HFFc6 (cell line): ENCODE measurements at regions not wholly inside any gene's neighbourhood (a gene's known extent, or its start where the extent isn't known, plus 50 kb on each side); places are given as distances from the start of the nearest gene placed in this dataset.

Source experiments
- DNase-seq: peaks from one replicate; pipeline ENCODE4 v3.0.0-alpha.2; 2018
- H3K27ac Mint-ChIP-seq: 2 replicates; pipeline ENCODE4 v1.8.0; 2020; ENCODE audit warnings: mild to moderate bottlenecking, mixed read lengths
- H3K27me3 Mint-ChIP-seq: 2 replicates; pipeline ENCODE4 v1.8.0; 2021; ENCODE audit warnings: mild to moderate bottlenecking, moderate library complexity, mixed read lengths; ENCODE audit not compliant: insufficient read depth
- H3K36me3 Mint-ChIP-seq: 2 replicates; pipeline ENCODE4 v1.8.0; 2021; ENCODE audit warnings: low read depth, mixed read lengths
- H3K4me1 Mint-ChIP-seq: 2 replicates; pipeline ENCODE4 v1.8.0; 2020; ENCODE audit warnings: low read depth, mixed read lengths
- H3K4me3 Mint-ChIP-seq: 2 replicates; pipeline ENCODE4 v1.8.0; 2020; ENCODE audit warnings: mild to moderate bottlenecking, moderate library complexity, mixed read lengths
- H3K9me3 Mint-ChIP-seq: 2 replicates; pipeline ENCODE4 v1.8.0; 2020; ENCODE audit warnings: mild to moderate bottlenecking, mixed read lengths
- TF ChIP-seq, protein P1 (sequence below): fragments of 200-600 bp; sonication (generic); IDR thresholded peaks from 2 replicates; pipeline ENCODE4 v1.5.0; 2021; ENCODE audit warnings: antibody characterized with exemption, mild to moderate bottlenecking

GRCh38 chr2:145674705-145675104 is 1154.8 kb upstream of the ZEB2 start:
- H3K27me3 Mint-ChIP-seq = no peaks in the 10 kb centered on the region
- DNase-seq = no peak

DNA sequence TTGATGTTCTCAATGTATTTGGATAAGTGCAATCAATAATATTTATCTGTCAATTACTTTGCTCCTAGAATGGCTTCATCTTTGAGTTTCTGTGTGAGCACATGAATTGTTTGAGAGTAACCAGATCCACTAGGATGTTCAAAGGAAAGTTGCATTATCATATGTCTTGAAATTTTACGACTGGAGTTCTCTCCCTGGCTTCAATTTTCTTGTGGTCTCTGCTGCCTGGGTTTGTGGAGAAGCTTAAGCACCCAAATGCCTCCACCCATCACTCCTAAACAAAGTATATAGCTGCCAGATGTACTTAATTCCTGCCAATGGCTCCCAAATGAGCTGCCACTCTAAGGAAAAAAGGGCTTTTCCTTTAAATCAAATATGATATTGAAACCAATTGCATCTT is 1149.4 kb upstream of the ZEB2 start:
- Mint-ChIP-seq H3K27me3 (no peaks in the 10 kb centered on the region), H3K4me3 (no peak overlapping the region), H3K4me1 (no peaks in the 10 kb centered on the region), H3K36me3 (no peaks in the 10 kb centered on the region), H3K27ac (no peak overlapping the region), H3K9me3 (no peaks in the 10 kb centered on the region)
- TF ChIP-seq, protein P1, sequence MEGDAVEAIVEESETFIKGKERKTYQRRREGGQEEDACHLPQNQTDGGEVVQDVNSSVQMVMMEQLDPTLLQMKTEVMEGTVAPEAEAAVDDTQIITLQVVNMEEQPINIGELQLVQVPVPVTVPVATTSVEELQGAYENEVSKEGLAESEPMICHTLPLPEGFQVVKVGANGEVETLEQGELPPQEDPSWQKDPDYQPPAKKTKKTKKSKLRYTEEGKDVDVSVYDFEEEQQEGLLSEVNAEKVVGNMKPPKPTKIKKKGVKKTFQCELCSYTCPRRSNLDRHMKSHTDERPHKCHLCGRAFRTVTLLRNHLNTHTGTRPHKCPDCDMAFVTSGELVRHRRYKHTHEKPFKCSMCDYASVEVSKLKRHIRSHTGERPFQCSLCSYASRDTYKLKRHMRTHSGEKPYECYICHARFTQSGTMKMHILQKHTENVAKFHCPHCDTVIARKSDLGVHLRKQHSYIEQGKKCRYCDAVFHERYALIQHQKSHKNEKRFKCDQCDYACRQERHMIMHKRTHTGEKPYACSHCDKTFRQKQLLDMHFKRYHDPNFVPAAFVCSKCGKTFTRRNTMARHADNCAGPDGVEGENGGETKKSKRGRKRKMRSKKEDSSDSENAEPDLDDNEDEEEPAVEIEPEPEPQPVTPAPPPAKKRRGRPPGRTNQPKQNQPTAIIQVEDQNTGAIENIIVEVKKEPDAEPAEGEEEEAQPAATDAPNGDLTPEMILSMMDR = no peak
- no peak for DNase-seq

More at GRCh38 chr2:145674705-145675104, 1154.8 kb upstream of the ZEB2 start:
- no peak overlapping the region for H3K4me3 Mint-ChIP-seq
- H3K4me1 Mint-ChIP-seq = no peaks in the 10 kb centered on the region
- TF ChIP-seq, protein P1 = no peak
- H3K27ac Mint-ChIP-seq = no peak overlapping the region
- H3K36me3 Mint-ChIP-seq = no peaks in the 10 kb centered on the region
- H3K9me3 Mint-ChIP-seq = no peaks in the 10 kb centered on the region

DNA sequence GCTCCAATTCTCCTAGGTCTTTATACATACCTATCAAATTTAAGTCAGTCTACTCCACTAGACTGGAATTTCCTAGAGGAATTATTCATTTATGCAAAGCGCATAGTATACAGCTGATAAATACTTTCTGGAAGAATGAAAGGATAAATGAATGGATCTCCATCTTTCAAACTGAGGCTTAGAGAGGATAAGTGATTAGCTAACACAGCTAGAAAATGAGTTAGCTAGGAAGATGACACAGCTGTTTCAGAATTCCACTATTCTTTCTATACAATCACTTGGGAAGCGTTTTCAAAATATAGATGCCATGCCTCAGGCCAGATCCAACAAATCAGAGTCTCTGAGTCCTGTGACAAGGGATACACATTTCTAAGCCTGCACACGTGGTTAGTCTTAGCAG is 1146.6 kb upstream of the ZEB2 start:
- no peaks in the 10 kb centered on the region for H3K36me3 Mint-ChIP-seq
- no peak overlapping the region for H3K27ac Mint-ChIP-seq
- no peak overlapping the region for H3K4me3 Mint-ChIP-seq
- H3K9me3 Mint-ChIP-seq = no peaks in the 10 kb centered on the region
- H3K4me1 Mint-ChIP-seq = no peaks in the 10 kb centered on the region
- no peaks in the 10 kb centered on the region for H3K27me3 Mint-ChIP-seq
- TF ChIP-seq, protein P1 = no peak
- DNase-seq = no peak

- H3K27ac Mint-ChIP-seq = no peak overlapping the region
- TF ChIP-seq, protein P1 = no peak
- H3K27me3 Mint-ChIP-seq = peaks cover 3% of the 10 kb centered on the region; the same call in 1 of the 2 replicates
- no peak for DNase-seq
- H3K36me3 Mint-ChIP-seq = no peaks in the 10 kb centered on the region
- no peaks in the 10 kb centered on the region for H3K9me3 Mint-ChIP-seq
- H3K4me1 Mint-ChIP-seq = peaks cover 31% of the 10 kb centered on the region
- no peak overlapping the region for H3K4me3 Mint-ChIP-seq
Measured at GRCh38 chr2:145657265-145657664, 1137.3 kb upstream of the ZEB2 start.

DNA sequence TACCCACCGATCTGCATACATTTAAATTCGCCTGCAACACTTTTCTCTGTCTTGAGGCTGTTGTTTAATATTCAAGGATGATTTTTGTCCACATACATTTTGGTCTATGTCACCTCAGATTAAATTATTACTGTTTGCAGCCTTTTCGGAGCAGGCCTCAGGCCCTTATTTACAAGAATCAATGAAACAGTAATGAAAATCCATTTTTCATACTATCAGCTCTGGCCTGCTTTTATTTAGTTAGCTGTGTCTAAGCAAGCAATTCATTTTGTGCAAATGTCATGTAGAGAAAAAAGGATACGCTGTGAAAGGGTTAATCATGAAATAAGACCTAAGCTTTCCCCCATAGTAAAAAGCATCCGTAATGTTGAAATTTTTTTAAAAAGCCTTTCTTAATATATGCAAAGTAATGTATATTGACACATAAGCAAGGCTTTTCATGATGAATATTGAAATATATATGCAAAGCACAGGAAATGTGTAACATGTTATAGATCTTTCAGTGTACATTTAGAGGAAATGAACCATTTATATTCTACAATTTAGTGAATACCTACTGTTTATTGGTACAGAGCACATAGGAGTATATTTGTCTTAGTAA is 1135.3 kb upstream of the ZEB2 start:
- H3K36me3 Mint-ChIP-seq = no peaks in the 10 kb centered on the region
- H3K27ac Mint-ChIP-seq = no peak overlapping the region
- peaks cover 31% of the 10 kb centered on the region for H3K4me1 Mint-ChIP-seq
- no peak for DNase-seq
- TF ChIP-seq, protein P1 = no peak
- peaks cover 3% of the 10 kb centered on the region; the same call in 1 of the 2 replicates for H3K27me3 Mint-ChIP-seq
- no peak overlapping the region for H3K4me3 Mint-ChIP-seq
- no peaks in the 10 kb centered on the region for H3K9me3 Mint-ChIP-seq
